Activated CD4-positive, alpha-beta memory T cell treated with anti-CD3 and anti-CD28 coated beads, Interleukin-2, amount 10 ng/mL, durations not matched to agents 7 days and 5 days (primary cell): ENCODE measurements at regions not wholly inside any gene's neighbourhood (a gene's known extent, or its start where the extent isn't known, plus 50 kb on each side); places are given as distances from the start of the nearest gene placed in this dataset.

Experiments used
- CTCF ChIA-PET: fragments of 350-600 bp; sonication (Branson Sonifier 250); formaldehyde crosslinking; loops from one replicate; lab custom pipeline; 2021; ENCODE audit warnings: antibody characterized with exemption, inconsistent platforms; lab: Charles Lee
- POLR2A ChIA-PET: fragments of 350-600 bp; sonication (Branson Sonifier 250); formaldehyde crosslinking; loops from one replicate; lab custom pipeline; 2021; ENCODE audit warnings: antibody characterized with exemption; lab: Charles Lee
- DNase-seq: peaks from one replicate; pipeline ENCODE4 v3.0.0-alpha.2; 2020
- H3K27ac Mint-ChIP-seq: one replicate; pipeline ENCODE4 v1.8.0; 2021; ENCODE audit warnings: mild to moderate bottlenecking, mixed read lengths
- H3K27me3 Mint-ChIP-seq: one replicate; pipeline ENCODE4 v1.8.0; 2021; ENCODE audit warnings: mixed read lengths
- H3K36me3 Mint-ChIP-seq: one replicate; pipeline ENCODE4 v1.8.0; 2021; ENCODE audit warnings: low read depth, mixed read lengths
- H3K4me1 Mint-ChIP-seq: one replicate; pipeline ENCODE4 v1.8.0; 2021; ENCODE audit warnings: mixed read lengths
- H3K4me3 Mint-ChIP-seq: one replicate; pipeline ENCODE4 v1.8.0; 2021; ENCODE audit warnings: mild to moderate bottlenecking, mixed read lengths
- H3K9me3 Mint-ChIP-seq: one replicate; pipeline ENCODE4 v1.8.0; 2021; ENCODE audit warnings: mixed read lengths

DNA sequence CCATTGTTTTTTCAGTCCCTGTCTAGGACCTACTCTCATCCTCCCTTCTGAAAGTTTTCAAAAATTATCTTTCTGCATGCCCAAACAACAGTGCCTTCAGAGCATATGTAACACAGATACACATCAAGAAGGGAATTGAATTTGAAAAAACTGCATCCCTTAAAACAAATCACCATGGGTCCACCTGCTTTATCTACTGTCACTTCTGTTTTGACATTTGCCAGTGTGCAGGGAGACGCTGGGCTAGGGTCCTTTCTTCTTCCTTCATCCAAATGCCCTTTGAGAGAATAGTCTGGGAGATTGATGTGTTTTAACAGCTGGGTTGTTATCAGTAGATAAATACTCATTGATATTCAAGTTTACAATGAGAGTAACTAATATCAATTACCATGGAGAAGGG is 1630.1 kb downstream of the MAT2B start:
- H3K27ac Mint-ChIP-seq, result no peak overlapping the region
- CTCF ChIA-PET, result no interaction called here
- DNase-seq, result no peak
- H3K4me1 Mint-ChIP-seq, result no peaks in the 10 kb centered on the region
- no peaks in the 10 kb centered on the region for H3K36me3 Mint-ChIP-seq
- H3K27me3 Mint-ChIP-seq, result no peaks in the 10 kb centered on the region
- H3K4me3 Mint-ChIP-seq, result no peak overlapping the region
- H3K9me3 Mint-ChIP-seq, result peaks cover 10% of the 10 kb centered on the region
- POLR2A ChIA-PET, result no interaction called here

GRCh38 chr5:165137701-165138100 is 1632.3 kb downstream of the MAT2B start:
- Mint-ChIP-seq H3K4me3 (no peak overlapping the region), H3K4me1 (no peaks in the 10 kb centered on the region), H3K36me3 (no peaks in the 10 kb centered on the region), H3K27ac (no peak overlapping the region), H3K9me3 (peaks cover 10% of the 10 kb centered on the region), H3K27me3 (no peaks in the 10 kb centered on the region)
- POLR2A ChIA-PET, result no interaction called here
- DNase-seq, result no peak
- CTCF ChIA-PET, result no interaction called here

DNA sequence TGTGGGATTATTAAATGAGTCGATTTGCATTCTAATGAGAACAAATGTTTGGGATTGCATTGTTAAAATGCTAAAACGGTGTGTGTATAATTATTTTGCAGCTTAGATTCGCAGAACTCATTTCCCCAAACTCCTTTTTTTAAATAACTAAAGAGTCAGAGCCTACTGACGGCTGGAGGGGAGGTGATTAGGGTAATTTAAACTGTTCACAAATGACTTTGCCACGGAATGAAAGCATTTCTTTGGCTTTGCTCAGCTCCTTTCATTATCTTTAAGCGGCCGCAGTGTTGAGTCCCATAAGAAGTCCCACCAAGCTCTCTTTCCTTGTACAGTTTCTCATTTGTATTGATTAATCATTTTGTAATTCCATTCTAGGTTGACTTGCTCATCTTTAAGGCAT is 1632.8 kb downstream of the MAT2B start:
- POLR2A ChIA-PET, result no interaction called here
- no peak for DNase-seq
- CTCF ChIA-PET, result no interaction called here
- no peak overlapping the region for H3K4me3 Mint-ChIP-seq
- no peaks in the 10 kb centered on the region for H3K36me3 Mint-ChIP-seq
- H3K27ac Mint-ChIP-seq, result no peak overlapping the region
- no peaks in the 10 kb centered on the region for H3K4me1 Mint-ChIP-seq
- peaks cover 10% of the 10 kb centered on the region for H3K9me3 Mint-ChIP-seq
- H3K27me3 Mint-ChIP-seq, result no peaks in the 10 kb centered on the region

- ChIA-PET POLR2A (no interaction called here), CTCF (no interaction called here)
- no peak overlapping the region for H3K4me3 Mint-ChIP-seq
- no peaks in the 10 kb centered on the region for H3K36me3 Mint-ChIP-seq
- H3K9me3 Mint-ChIP-seq, result peaks cover 6% of the 10 kb centered on the region
- no peak for DNase-seq
- H3K27ac Mint-ChIP-seq, result no peak overlapping the region
- H3K27me3 Mint-ChIP-seq, result no peaks in the 10 kb centered on the region
- H3K4me1 Mint-ChIP-seq, result no peaks in the 10 kb centered on the region
Observed at GRCh38 chr5:165139262-165139661, 1633.8 kb downstream of the MAT2B start.

DNA sequence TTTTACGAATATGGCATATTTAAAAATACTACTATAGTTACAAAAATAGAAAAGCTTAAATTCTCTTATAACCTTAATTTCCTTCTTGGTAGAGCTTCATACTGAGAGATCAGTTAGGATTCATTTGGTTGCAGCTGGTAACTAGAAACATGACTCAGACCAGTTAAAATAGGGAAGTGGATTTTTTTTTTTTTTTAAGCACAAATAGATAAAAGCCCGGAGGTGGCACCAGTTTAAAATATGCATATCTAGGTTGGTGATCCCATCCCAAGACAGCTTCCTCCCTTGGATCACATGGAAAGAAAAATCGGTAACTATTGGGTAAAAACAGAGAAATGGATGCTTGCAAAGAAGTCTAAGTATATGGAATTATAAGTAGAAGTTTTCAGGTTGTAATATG is 1634.3 kb downstream of the MAT2B start:
- no peak for DNase-seq
- no peaks in the 10 kb centered on the region for H3K4me1 Mint-ChIP-seq
- no peaks in the 10 kb centered on the region for H3K36me3 Mint-ChIP-seq
- POLR2A ChIA-PET, result no interaction called here
- H3K27ac Mint-ChIP-seq, result no peak overlapping the region
- H3K4me3 Mint-ChIP-seq, result no peak overlapping the region
- H3K9me3 Mint-ChIP-seq, result peaks cover 6% of the 10 kb centered on the region
- CTCF ChIA-PET, result no interaction called here
- H3K27me3 Mint-ChIP-seq, result no peaks in the 10 kb centered on the region

GRCh38 chr5:165143741-165144140 is 1638.3 kb downstream of the MAT2B start:
- POLR2A ChIA-PET, result no interaction called here
- no peaks in the 10 kb centered on the region for H3K4me1 Mint-ChIP-seq

GRCh38 chr5:165149431-165149830 is 1644.0 kb downstream of the MAT2B start:
- ChIA-PET POLR2A (no interaction called here), CTCF (no interaction called here)
- no peak for DNase-seq
- Mint-ChIP-seq H3K9me3 (peaks cover 7% of the 10 kb centered on the region), H3K27ac (no peak overlapping the region), H3K4me3 (no peak overlapping the region), H3K36me3 (no peaks in the 10 kb centered on the region), H3K4me1 (no peaks in the 10 kb centered on the region), H3K27me3 (no peaks in the 10 kb centered on the region)

More at GRCh38 chr5:165143741-165144140, 1638.3 kb downstream of the MAT2B start:
- no peak overlapping the region for H3K27ac Mint-ChIP-seq
- no peak for DNase-seq
- H3K36me3 Mint-ChIP-seq, result no peaks in the 10 kb centered on the region
- CTCF ChIA-PET, result no interaction called here
- no peaks in the 10 kb centered on the region for H3K27me3 Mint-ChIP-seq
- H3K9me3 Mint-ChIP-seq, result peaks cover 7% of the 10 kb centered on the region
- no peak overlapping the region for H3K4me3 Mint-ChIP-seq

DNA sequence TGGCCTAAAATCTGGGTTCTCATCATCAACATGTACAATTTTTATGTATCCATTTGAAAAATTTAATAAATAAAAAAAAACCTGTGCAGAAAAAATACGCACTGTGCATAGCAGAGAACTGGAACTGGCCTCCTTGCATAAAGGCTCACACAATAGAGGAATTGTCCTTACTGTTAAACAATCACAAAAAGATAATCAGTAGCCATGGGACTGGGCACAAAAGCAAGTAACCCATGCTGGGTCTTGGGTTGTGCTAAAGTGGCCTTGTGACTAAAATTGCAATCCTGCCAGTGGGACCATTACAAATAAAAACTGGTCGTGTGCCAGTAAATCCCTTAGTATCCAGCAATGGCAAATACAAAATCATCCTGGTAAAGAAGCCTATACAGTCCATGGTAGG is 1646.6 kb downstream of the MAT2B start:
- no peak overlapping the region for H3K4me3 Mint-ChIP-seq
- peaks cover 7% of the 10 kb centered on the region for H3K9me3 Mint-ChIP-seq
- CTCF ChIA-PET, result no interaction called here
- H3K36me3 Mint-ChIP-seq, result no peaks in the 10 kb centered on the region
- DNase-seq, result no peak
- H3K27ac Mint-ChIP-seq, result no peak overlapping the region
- no peaks in the 10 kb centered on the region for H3K27me3 Mint-ChIP-seq
- H3K4me1 Mint-ChIP-seq, result no peaks in the 10 kb centered on the region
- POLR2A ChIA-PET, result no interaction called here

- CTCF ChIA-PET, result no interaction called here
- Mint-ChIP-seq H3K27me3 (no peaks in the 10 kb centered on the region), H3K36me3 (no peaks in the 10 kb centered on the region), H3K27ac (no peak overlapping the region), H3K9me3 (peaks cover 16% of the 10 kb centered on the region), H3K4me3 (no peak overlapping the region), H3K4me1 (no peaks in the 10 kb centered on the region)
- DNase-seq, result no peak
- POLR2A ChIA-PET, result no interaction called here
Observed at GRCh38 chr5:165157219-165157618, 1651.8 kb downstream of the MAT2B start.

DNA sequence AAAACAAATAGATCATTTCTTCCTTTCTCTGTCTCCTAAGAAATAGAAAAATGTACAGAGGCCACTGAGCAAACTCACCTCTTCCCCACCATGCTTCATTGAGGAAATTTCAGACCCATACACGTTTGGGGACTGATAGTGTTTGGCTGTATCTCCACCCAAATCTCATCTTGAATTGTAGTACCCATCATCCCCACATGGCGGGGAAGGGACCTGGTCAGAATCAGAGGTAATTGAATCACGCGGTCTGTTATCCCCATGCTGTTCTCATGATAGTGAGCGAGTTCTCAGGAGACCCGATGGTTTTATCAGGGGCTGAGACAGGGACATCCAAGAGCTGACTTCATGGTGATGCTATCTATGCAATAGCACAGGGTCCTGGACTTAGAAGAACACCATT is 1655.8 kb downstream of the MAT2B start:
- Mint-ChIP-seq H3K4me1 (no peaks in the 10 kb centered on the region), H3K36me3 (no peaks in the 10 kb centered on the region), H3K27me3 (no peaks in the 10 kb centered on the region), H3K9me3 (peaks cover 19% of the 10 kb centered on the region), H3K27ac (no peak overlapping the region), H3K4me3 (no peak overlapping the region)
- DNase-seq, result no peak
- ChIA-PET POLR2A (no interaction called here), CTCF (no interaction called here)

DNA sequence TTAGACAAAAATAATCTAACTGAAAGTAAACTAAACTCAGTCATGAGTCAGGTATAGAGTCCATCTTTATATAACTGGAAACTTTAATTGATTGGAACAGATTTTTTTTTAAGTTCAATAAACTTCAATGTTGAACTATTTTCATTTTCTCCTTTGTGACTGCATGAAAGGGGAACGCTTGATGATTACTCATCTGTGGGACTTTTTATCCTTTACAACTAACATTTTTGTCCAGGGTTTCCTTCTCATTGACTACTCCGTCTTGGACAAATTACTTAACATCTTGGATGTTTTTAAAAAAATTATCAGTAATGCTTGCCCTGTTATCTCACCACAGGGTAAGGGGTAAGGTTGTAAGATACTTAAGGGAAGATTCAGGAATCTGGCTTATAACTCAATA is 1658.4 kb downstream of the MAT2B start:
- Mint-ChIP-seq H3K36me3 (no peaks in the 10 kb centered on the region), H3K9me3 (peaks cover 11% of the 10 kb centered on the region), H3K4me1 (no peaks in the 10 kb centered on the region), H3K4me3 (no peak overlapping the region), H3K27me3 (no peaks in the 10 kb centered on the region), H3K27ac (no peak overlapping the region)
- ChIA-PET POLR2A (no interaction called here), CTCF (no interaction called here)
- DNase-seq, result no peak

GRCh38 chr5:165173651-165174050 is 1668.2 kb downstream of the MAT2B start:
- no peak overlapping the region for H3K27ac Mint-ChIP-seq
- DNase-seq, result no peak
- no peaks in the 10 kb centered on the region for H3K4me1 Mint-ChIP-seq
- no peaks in the 10 kb centered on the region for H3K27me3 Mint-ChIP-seq
- H3K36me3 Mint-ChIP-seq, result no peaks in the 10 kb centered on the region
- H3K4me3 Mint-ChIP-seq, result no peak overlapping the region
- ChIA-PET POLR2A (no interaction called here), CTCF (no interaction called here)
- peaks cover 5% of the 10 kb centered on the region for H3K9me3 Mint-ChIP-seq

GRCh38 chr5:165175041-165175440 is 1669.6 kb downstream of the MAT2B start:
- H3K36me3 Mint-ChIP-seq, result no peaks in the 10 kb centered on the region
- H3K27me3 Mint-ChIP-seq, result no peaks in the 10 kb centered on the region
- ChIA-PET CTCF (no interaction called here), POLR2A (no interaction called here)
- DNase-seq, result no peak
- H3K9me3 Mint-ChIP-seq, result peaks cover 2% of the 10 kb centered on the region
- no peak overlapping the region for H3K27ac Mint-ChIP-seq
- no peak overlapping the region for H3K4me3 Mint-ChIP-seq
- H3K4me1 Mint-ChIP-seq, result no peaks in the 10 kb centered on the region

- DNase-seq, result no peak
- ChIA-PET CTCF (no interaction called here), POLR2A (no interaction called here)
- Mint-ChIP-seq H3K27ac (no peak overlapping the region), H3K36me3 (no peaks in the 10 kb centered on the region), H3K4me3 (no peak overlapping the region), H3K9me3 (peaks cover 12% of the 10 kb centered on the region), H3K4me1 (no peaks in the 10 kb centered on the region), H3K27me3 (no peaks in the 10 kb centered on the region)
Observed at GRCh38 chr5:165184183-165184582, 1678.8 kb downstream of the MAT2B start.

DNA sequence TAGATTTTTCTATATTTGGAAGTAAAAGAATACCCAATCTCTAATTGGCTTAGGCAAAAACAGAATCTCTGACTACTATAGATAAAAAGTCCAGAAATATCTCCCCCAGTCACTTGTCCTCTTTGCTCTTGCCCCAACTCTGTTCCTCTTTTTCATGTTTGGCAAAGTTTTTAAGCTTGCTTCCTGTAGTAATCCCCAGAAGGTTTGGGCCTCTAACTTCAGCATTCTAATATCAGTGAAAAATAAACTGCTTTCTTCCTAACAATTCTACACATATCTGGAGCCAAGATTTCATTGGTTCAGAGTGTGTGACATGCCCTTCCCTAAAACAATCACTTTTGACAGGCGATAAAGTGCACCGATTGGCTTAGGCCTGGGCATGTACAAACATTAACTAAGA is 1680.3 kb downstream of the MAT2B start:
- Mint-ChIP-seq H3K9me3 (peaks cover 12% of the 10 kb centered on the region), H3K36me3 (no peaks in the 10 kb centered on the region), H3K27me3 (no peaks in the 10 kb centered on the region), H3K27ac (no peak overlapping the region), H3K4me1 (no peaks in the 10 kb centered on the region), H3K4me3 (no peak overlapping the region)
- CTCF ChIA-PET, result no interaction called here
- DNase-seq, result no peak
- POLR2A ChIA-PET, result no interaction called here
